Epithelial cell of esophagus (primary cell): ENCODE measurements at regions not wholly inside any gene's neighbourhood (a gene's known extent, or its start where the extent isn't known, plus 50 kb on each side); places are given as distances from the start of the nearest gene placed in this dataset.

Experiments
- DNase-seq: peaks from one replicate; pipeline ENCODE4 v3.0.0; 2010; ENCODE audit warnings: low read depth
- H3K4me3 ChIP-seq: 2 replicates; pipeline ENCODE4 v1.5.1; 2011; ENCODE audit warnings: mild to moderate bottlenecking, low read length, control low read depth
- TF ChIP-seq, protein P1 (sequence below): IDR thresholded peaks from 2 replicates; pipeline ENCODE4 v1.5.1; 2011; ENCODE audit warnings: low read depth, mild to moderate bottlenecking, low read length, control low read depth, inconsistent platforms; ENCODE audit not compliant: insufficient read depth; ENCODE audit errors: missing control alignments

DNA sequence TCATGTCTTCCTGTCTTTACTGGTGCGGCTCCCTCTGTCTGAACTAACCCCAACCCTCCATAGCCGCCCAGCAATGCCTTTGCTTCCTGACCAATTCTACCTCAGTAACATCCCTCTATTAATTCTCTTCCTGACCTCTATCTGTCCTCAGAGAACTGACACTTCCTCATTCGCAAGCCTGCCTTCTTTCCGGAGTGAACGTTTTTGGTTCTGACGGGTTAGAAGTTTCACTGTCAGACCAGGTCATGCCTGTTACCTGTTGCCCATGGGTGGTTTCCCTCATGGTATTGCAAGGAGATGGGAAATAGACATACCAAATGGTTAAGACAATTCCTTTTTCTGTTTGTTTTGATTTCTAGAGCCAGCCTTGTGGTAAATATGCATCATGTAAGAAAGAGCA is 453.4 kb upstream of the SLC14A2 start:
- no peak for DNase-seq
- TF ChIP-seq, protein P1, sequence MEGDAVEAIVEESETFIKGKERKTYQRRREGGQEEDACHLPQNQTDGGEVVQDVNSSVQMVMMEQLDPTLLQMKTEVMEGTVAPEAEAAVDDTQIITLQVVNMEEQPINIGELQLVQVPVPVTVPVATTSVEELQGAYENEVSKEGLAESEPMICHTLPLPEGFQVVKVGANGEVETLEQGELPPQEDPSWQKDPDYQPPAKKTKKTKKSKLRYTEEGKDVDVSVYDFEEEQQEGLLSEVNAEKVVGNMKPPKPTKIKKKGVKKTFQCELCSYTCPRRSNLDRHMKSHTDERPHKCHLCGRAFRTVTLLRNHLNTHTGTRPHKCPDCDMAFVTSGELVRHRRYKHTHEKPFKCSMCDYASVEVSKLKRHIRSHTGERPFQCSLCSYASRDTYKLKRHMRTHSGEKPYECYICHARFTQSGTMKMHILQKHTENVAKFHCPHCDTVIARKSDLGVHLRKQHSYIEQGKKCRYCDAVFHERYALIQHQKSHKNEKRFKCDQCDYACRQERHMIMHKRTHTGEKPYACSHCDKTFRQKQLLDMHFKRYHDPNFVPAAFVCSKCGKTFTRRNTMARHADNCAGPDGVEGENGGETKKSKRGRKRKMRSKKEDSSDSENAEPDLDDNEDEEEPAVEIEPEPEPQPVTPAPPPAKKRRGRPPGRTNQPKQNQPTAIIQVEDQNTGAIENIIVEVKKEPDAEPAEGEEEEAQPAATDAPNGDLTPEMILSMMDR, result no peak
- H3K4me3 ChIP-seq, result no peak overlapping the region

DNA sequence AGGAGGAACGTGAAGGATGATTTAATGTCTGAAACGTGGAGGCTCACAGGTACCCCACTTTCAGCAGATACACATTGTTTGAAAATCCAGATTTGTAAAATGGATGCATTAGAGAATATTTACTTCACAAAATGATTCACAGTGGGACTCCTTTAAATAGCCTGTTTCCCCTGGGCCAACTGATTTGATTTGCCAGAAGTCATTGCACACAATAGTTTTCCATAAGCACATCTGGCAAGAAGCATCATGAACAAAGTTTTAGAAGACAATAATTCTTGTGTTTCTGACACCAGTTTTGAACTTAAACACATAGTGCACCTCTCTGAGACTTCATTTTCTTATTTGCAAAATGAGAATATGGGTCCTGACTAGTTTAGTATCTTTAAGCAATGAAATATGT is 451.4 kb upstream of the SLC14A2 start:
- no peak overlapping the region for H3K4me3 ChIP-seq
- no peak for DNase-seq
- TF ChIP-seq, protein P1, result no peak

DNA sequence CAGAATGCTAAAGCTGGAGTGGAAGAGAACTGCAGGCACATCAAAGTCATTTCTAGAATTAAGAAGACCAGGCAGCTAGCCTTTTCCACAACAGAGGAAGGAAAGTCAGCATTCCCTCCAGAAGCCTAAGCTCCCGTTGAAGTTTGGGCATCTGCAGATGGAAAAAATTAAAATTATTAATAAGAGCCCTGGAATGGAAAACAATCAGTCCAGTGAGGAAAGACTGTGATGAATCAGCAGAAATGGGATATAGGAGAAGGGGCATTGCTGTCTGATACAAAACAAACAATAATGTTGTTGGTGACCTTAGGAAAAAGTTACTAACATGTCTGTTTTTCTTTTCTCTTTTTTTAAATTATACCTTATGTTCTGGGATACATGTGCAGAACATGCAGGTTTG is 450.7 kb upstream of the SLC14A2 start:
- DNase-seq, result no peak
- TF ChIP-seq, protein P1, result no peak
- H3K4me3 ChIP-seq, result no peak overlapping the region

DNA sequence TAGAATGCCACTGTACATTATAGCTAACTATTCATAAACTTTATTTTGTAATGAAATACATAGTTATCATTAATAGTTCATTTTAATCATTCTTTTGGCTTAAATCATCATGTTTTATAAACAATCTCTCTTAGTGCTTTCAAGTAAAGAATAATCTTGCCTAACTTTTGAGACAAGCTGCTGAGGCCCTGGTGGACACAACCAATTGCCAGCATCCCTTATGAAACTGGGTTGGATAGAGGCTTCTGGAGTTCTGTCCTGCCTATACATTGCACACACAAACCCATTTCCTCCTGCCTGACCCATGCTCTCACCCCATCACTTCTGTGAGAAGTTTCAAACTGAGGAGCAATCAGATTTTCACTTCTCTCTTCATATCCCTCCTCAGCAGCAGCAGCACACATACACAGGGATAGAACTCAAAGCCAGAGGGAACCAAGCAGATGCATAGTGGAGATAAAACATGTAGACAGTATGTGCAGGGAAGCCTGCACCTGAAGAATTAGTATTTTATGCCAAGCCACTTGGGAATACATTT is 450.0 kb upstream of the SLC14A2 start:
- TF ChIP-seq, protein P1, result no peak
- no peak overlapping the region for H3K4me3 ChIP-seq
- no peak for DNase-seq

DNA sequence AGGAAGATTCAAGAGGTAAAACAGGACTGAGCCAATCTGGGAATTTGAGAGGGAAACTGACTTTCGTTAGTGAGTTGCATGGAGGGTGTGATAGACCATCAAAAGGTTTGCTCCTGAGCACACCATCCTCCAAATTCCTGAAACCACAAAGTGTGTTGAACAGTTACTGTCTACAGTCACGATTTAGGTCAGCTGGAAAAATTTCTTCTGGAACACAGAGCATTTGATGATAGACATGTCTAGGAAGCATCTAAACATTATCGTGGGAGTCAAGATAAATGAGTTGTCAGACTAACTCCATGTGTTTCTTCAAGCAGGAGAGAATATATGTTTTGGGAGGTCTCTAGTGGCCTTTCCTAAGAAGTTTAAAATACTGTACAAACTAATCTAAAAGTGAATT is 449.4 kb upstream of the SLC14A2 start:
- H3K4me3 ChIP-seq, result no peak overlapping the region
- TF ChIP-seq, protein P1, result no peak
- DNase-seq, result no peak

DNA sequence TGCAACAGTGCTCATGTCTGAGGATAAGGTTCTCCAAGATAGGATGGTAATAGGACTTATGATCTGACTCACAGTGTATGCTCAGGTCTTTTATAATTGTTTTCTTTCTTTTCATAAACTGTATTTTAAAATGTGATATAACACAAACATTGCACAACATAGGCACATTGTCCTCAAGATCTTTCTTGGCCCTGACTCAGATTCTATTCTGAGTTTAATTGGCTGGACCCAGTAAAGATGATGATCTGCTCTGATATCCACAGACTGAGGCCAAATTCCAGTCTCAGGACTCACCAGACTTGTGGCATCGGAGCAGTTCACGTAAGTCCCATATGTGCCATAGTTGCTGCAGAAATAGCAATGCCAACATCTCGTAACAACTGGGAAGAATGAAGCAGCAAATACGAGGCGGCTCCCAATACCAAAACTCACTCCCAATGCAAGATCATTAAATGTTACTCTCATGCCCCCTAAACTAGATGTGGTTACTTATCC is 448.9 kb upstream of the SLC14A2 start:
- DNase-seq, result peak; percentile 96
- H3K4me3 ChIP-seq, result no peak overlapping the region
- TF ChIP-seq, protein P1, result no peak
